CD4-positive, alpha-beta T cell treated with Interleukin-12 subunit alpha and Interleukin-12 subunit beta, for 1 hour (primary cell): ENCODE measurements at regions not wholly inside any gene's neighbourhood (a gene's known extent, or its start where the extent isn't known, plus 50 kb on each side); places are given as distances from the start of the nearest gene placed in this dataset.
A peak's percentile ranks its signal among the peaks of the same experiment; 100 is the strongest.

ENCODE experiments used
- DNase-seq: peaks from one replicate; pipeline ENCODE4 v3.0.0-alpha.2; 2020

DNA sequence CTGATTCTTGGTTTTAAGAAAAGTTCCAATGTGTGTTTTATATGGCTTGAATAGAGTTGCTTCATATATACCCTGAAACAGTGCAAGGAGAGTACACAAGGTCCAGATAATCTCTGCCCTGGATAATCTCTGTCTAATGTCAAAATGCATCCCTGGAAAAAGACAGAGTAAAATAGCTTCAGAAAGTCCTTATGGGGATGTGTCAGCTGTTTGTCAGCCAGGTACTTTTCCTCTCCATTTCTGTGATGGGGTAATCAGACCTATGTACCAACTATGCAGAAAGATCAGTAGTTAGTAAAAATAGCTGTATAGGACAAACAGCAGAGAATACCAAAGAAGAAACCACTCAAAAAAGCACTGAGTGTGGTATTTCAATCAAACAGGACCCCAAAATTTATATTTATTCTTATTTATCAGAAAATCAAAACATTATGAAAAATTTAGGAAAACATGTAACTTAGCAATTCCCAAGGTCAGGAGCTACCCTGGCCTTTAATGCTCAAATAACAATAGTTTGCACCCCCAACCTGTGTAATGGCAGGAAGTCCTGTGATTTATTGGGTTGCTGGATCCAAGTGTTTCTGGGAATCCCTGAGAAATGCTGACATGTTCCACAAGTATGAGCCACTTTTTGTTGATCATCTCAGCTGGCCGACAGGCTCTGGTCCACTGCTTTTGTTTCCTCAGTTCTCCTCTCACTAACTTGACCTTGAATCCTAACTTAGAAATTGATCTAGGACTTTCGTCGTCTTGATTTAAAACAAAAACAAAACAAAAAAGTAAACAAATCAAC lies 69.6 kb downstream of the MDH1 start:
- no peak for DNase-seq

DNA sequence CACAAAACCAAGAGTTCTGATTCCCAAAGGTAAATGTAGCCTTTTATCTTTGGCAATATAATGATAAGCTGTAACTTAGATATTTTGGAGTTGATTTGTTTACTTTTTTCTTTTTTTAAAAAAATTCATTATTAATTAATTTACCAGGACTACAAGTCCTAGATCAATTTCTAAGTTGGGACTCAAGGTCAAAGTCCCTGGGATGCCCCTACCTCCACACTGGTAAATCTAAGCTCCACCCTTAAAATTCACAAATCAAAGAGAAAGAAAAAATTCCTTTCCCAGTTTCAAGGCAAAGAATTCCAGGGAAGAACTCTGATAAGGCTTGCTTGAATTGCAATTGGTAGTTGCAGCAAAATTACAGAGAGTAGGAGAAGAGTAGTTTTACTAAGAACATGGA lies 71.3 kb downstream of the MDH1 start:
- no peak for DNase-seq

DNA sequence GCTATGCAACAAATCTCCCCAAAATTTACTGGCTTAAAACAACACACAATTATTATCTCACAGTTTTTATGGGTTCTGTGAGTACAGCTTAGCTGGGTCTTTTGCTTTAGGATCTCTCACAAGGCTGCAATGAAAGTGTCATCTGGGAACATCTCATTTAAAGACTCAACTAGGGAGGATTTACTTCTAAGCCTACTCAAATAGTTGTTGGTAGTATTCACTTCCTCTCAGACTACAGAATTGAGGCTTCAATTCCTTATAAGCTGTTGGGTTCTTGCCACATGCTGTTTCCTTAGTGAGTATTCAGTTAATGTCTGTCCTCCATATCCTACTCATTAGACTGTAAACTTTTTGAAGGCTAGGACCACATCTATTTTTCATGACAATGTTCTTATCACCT lies 72.3 kb downstream of the MDH1 start:
- DNase-seq, result no peak

DNA sequence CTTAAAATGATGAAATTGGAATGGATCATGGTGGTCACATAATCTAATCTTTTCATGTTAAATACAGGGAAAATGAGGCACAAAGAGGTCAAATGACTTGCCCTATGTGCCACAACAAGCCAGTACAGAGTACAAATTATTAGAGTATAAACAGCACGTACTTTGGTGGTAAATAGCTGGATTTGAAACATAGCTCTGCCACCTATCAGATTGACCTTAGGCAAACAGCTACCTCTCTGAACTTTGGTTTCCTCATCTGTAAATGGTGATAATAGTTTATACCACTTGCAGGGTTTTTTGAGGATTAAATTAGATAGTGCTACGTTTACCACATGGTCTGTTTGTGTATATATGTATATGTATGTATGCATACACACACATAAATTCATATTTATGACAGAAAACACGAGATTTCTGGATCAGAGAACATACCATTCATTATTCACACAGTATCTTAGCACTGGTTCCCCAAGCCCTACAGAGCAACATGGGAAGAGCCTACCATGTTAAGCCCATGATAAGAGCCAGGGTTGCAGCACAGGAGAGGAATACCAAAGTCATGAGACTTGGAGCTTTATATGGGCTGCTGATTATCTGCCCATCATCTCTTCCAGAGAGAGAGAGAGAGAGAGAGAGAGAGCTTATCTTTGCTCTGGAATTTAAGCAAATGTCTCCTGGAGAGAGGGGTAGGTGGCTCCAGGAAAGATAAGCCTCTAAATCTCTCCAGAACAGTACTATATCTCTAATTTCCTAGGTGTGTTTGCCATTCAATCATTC lies 73.5 kb downstream of the MDH1 start:
- DNase-seq, result no peak

DNA sequence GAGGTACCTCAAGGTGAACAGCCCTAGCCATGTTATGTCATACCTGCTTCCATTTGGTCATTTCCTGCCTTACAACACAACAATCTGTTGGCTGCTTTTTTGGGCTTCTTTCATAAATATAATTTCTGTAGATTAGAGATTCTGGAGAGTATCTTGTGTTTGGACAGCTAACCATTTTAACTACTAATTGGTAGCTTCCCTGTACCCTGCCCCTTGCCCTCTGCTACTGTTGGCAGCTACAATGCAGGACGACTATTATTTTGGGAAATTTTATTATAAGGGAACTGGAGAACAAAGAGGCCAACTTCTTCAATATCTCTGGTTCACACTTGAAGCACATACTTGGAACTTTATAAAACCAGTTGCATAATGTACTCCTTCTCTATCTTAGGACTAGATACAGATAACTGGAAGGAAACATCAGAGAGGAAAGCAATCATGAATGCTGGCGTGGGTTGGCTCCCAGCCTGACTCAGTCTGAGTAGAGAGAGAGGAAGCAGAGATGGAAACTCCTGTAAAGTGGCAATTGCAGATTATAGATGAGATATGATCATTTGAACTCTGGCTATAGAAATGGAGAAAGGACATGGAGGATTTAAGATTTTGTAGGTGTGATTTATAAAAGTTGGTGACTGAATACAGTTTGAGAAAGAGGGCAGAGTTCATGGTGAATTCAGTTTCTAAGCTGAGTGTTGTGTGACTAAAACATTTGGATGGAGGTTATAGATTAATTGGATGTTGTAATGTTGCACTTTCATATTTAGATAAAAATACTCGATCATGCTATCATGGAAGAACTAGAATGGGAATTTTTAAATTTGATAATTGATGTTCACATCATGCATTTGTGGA lies 74.5 kb downstream of the MDH1 start:
- DNase-seq, result no peak

DNA sequence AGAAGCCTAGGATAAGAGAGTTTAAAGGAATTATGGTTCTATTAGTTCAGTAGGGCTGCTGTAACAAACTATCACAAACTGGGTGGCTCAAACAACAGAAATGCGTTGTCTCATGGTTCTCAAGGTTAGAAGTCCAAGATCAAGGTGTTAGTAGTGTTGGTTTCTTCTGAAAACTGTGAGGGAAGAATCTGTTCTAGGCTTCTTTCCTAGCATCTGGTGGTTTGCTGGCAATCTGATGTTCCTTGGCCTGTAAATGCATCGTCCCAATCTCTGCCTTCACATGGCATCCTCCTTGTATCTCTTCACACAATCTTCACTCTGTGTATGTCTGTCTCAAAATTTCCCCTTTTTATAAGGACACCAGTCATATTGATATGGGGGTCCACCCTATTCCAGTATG lies 76.3 kb downstream of the MDH1 start:
- DNase-seq, result no peak

DNA sequence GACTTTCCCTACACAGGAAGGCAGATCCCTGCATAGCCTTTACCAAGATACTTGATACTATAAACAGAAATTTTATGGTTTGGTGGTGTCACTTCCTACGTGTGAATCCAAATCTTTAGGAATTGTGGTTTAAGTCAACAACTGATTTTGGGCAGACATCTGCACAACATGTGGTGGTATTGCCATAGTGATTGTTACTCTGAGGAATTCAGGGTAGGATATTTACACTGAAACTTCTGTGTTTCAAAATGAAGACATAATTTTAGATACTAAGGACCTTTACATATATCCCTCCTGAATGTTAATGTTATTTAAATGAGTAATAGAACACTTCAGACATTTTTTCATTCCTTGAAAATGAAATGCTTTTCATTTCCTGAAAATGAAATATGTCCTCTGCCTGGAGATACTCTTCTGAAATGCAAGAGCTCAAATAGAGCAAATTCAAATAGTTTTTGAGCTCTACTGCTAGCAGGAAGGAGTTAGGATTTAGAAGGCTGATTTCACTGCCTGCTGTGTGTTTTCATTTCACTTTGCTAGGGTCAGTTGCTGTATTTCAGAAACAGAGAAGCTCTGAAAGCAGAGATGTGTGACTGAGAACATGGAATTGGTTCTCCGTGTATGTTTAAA lies 77.2 kb downstream of the MDH1 start:
- no peak for DNase-seq

DNA sequence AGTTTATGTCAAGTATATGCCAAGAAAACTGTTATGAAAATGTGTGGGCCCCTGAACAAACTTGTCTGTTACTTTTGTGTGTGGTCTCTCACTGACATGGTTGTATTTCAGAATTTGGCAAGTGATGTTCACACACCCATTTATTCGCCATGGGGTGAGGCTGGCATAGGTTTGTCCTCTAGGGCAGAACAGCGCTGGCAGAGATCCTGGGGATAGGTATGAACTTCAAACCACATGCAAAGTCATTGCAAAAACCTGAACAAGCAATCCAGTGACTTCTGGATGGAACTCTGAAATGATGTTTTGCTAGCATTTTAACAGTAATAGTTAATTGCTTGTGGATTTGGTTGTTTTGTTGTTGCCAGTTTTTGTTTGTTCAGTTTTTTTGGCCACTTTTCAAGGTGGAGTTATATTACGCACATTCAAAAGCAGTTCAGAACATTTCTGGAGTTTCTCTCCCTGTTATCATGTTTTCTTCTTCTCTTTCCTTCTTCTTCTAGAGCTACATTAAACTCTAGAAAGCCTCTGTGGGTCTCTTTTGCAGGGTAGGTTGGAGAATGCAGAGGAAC lies 78.5 kb downstream of the MDH1 start:
- DNase-seq, result no peak

DNA sequence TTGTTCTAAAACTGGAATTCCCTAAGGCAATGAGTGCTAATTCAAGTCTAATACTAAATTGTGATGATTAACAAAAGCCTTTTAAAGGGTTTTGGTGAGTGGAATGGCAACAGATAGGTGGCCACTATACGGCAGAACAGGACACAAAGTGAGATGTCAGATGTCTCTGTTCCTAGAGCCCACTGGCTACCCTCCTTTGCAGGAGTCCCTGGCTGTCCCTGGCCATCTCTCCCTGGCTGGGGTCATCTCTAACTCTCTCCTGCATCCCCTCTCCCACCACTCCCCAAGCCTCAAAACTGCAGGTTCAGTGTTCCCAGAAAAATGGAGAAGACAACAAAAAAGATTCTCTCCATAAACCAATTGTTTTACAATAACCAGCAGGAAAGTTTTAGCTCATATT lies 79.2 kb downstream of the MDH1 start:
- no peak for DNase-seq

DNA sequence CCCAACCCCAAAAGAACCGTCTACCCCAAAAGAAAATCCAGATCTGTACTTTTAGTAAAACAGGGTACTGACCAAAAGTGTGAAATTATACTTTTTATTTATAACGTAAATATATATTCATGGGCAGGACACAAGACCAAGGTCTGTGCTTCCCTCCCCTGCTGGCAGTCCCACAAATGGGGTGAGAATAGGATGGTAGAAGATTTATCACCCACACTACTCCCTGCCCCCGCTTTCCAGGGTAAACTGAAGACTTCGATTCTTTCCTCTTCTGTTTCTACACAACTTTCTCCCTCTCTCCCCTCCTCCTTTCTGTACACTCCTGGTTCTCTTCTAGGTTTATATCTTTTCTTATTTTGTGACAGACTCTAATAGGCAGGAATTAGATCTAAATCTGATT lies 79.7 kb downstream of the MDH1 start:
- no peak for DNase-seq

DNA sequence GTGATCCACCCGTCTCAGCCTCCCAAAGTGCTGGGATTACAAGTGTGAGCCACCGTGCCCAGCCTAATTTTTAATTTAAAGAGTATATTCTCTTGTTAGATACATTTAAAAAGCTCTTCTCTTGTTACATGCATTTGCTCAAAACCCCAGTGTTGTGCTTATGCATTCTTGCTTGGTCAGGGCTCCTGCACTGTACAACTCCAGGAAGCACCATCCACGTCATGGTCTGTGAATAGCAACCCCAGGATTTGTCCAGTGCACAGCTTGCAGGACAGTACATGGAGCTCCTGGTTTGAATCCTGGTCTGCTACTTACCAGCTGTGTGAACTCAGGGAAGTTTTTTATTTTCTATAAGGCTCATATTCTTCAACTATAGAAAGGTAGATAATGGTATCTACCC lies 80.8 kb downstream of the MDH1 start:
- no peak for DNase-seq

DNA sequence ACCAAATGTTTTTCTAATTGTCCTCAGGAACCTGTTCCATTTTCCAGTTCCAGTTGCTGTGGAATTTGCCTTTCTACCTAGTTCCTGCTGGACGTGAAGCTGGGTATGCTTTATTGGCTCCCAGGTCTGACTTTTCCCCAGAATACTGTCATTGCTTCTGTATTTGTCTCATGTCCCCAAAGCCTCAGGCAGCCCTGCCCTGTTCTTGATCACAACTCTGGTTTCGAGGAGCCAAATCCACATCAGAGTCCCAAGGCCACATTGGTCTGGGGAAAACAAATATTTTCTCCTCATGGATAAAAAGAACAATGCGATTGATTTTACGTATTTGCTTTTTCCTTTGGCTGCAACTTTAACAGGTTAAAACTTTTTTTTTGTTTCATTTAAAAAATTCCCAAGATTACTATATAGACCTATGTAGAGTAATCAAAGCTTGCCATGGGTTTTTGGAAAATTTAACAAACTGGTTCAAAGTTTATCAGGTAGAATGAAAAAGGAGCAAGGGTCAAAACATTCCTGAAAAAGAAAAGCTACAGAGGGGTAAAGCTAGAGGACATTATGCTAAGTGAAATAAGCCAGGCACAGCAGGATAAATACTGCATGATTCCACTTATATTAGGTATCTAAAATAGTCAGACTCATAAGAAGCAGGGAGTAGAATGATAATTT lies 85.2 kb downstream of the MDH1 start:
- DNase-seq, result no peak

DNA sequence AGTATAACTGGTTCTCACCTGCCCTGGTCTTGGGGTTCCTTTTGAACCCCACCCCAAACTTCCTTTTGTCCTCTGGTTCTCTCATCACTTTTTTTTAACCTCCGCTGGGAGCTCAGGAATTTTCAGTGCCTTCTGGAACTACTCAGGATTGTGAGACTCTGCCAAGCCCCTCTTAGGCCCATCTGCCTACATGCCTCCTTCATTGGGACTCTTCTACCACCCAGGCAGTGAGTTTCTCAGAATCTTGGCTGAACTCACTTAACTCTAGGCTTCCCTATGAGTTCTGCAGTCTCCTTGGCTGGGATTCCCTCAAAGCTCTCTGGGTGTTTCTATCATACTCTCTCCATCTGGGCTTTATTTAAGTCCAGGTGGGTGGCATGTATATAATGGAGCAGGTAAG lies 86.3 kb downstream of the MDH1 start:
- no peak for DNase-seq

DNA sequence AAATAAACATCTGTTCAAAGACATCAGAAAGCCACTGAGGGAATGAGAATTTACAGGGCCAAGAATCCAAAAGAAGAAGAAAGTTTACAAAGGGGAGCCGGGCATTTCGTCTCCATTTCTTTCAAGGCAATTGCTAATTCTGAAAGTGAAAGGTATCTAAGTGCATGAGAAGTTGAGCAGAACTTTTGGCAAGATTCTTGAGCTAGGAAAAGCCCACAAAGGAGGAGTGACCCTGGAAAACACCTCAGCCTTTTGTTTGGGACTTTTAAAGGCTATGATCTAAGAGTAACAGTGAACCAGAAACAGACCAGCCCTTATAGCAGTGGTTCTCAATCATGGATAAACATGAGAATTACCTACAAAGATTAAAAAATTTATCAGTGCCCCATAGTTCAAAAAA lies 87.4 kb downstream of the MDH1 start:
- no peak for DNase-seq

DNA sequence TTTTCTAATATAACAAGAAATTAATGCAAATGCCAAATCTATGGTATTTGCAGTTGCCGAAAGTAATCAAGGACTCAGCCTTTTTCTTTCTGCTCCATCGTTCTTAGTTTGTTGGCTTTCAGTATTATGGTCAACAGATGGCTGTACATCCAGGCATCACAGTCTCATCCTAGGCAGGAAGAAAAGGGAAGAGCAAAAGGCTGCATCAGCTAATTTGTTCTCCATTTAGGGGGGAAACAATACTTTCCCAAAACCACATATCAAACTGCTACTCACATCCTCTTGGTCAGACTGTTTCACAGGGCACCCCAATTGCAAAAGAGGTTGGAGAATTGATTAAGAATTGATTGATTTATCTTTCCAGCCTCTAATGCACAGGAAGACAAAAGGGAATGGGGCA lies 89.3 kb downstream of the MDH1 start:
- DNase-seq, result no peak

DNA sequence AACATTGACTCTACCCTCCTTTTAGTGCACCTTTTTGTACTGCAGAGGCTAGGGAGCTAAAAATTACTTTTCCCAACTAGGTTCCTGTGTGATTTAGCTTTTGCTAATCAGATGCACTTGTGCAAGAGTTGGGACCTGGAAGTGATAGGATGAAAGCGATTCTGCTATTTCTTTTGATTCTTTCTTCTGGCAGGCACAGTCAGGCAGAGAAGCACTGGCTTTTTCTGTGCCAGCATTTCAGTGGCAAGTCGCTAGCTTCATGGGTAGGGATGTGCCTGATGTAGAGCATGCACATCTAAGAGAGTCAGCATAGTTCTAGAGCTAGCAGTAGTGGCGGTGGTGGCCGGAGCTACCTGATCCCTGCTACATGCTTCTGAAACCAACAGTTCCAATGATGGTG lies 89.8 kb downstream of the MDH1 start:
- no peak for DNase-seq

DNA sequence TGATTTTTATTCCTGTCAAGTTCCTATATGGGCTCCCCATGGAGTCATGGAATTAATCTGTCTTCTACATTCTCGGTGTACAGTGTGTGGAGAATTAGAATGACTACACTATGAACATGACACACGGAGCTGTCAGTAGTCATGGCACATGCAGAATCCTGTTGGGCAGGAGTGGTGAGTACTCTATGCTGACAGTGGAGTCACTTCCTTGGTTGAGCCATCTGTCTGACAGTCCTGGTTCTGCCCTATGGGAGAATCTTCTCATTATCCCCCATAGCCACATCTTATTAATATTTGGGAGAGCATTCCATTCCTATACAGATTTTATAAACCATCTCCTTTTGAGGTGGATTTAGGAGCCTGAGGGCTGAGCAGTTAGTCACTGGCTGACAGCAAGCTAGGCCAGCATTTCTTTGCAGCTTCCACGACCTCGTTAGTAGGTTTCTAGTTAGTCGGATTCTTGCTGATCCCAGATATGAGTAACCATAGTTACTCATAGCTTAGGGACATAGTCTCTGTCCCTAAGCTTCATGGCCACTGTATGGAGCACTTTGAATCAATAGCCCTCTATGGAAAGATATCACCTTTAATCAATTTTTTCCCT lies 90.6 kb downstream of the MDH1 start:
- DNase-seq, result no peak

DNA sequence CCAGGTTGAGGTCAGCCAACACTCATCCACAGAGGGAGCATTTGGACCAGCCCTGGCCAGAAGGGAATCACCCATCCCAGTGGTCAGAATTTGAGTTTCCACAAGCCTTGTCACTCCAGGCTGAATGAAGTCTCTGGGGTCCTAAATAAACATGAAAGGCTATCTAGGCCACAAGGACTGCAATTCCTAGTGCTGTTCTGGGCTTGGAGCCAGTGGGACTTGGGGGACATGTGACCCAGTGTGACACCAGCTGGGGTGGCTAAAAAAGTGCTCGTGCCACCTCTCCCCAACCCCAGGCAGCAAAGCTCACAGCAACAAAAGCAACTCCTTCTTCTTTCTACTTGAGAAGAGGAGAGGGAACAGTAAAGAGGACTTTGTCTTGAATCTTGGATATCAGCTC lies 91.7 kb downstream of the MDH1 start:
- DNase-seq, result no peak

DNA sequence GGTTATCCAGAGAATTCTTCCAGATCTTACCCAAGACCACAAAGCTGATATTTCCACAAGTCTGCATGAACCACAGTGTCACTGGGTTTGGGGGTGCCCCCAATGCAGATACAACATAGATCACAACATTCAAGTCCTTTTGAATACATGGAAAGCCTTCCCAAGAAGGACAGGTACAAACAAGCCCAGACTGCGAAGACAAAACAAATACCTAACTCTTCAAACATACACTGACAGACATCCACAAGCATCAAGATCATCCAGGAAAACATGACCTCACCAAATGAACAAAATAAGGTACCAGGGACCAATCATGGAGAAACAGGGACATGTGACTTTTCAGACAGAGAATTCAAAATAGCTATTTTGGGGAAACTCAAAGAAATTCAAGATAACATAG lies 93.1 kb downstream of the MDH1 start:
- no peak for DNase-seq

DNA sequence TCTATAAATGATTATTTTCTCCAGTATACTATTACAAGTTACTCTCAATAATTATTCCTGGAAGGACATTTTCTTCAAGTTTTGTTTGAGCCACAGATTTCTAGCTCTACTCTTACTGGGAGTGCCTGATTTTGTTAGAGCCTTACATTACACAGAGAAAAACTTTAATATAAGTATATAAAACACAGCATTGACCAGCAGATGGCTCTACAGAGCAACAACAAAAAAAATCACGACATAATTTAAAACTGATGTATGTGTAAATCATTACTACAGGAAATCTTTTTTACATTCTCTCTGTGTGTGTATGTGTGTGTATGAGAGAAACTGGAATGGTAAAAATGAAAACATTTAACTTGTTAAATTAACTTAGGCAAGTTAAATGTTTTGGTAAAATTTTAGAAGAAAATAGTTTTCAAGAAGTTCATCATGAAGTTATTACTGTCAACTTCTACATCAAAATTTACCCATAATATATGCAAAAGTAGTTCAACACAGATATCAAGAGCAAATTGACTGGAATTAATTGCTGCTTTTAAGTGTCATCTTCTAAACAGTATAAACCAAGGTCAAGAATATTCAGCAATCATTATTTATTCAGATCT lies 103.3 kb downstream of the MDH1 start:
- DNase-seq, result peak; percentile 53

DNA sequence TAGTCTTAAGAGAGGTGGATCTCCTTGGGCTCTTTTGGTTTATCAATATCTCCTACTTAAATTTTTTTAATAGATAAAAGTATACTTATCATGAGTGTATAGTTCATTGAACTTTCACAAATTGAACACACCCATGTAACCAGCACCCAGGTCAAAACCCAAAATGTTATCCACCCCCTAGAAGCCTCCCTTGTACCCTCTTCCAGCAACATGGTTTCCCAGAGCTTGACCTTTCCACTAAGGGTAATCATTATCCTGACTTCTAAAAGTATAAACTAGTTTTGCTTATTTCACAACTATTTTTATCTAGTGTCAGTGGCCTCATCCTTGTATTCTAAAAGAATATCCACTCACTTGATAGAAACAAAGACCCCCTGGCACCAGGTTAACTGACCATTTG lies 106.8 kb downstream of the MDH1 start:
- no peak for DNase-seq
